NCI-H2081 (cell line): ENCODE measurements at regions not wholly inside any gene's neighbourhood (a gene's known extent, or its start where the extent isn't known, plus 50 kb on each side); places are given as distances from the start of the nearest gene placed in this dataset.
"Not testable (repeated sequence)": the region's sequence is repeated elsewhere in the genome, so short reads cannot be mapped to it uniquely, and the experiment has no call there.

Experiments used
- DNase-seq, 2 experiments: peaks; one replicate each; lab custom pipeline; 2025; lab: John Stamatoyannopoulos, UW

DNA sequence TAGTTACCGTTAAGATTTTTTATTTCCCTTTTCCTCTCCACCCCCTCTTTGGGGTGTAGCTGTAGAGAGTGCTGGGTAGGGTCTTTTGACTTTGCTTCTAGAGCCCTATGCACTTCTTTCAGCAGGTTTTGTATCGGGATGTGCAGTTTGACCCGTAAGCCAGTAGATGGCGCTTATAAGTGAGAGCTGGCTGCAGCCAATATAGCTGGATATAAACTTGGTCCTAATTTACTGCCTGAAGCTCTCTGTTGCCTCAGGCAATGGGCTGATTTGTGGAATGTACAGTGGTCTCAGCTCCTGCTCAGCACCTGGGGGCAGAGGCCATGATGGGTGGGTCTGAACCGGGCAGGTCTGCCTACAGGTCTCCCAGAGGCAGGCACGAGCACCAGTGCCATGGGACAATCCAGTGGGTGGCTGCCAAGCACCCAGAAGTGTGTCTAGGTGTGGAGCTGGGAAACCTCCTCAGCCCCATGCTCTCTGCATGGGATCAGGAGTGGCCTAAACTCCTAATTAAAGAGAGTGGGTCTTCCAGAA, 146.5 kb downstream of the SPANXN1 start:
- no peak for DNase-seq

DNA sequence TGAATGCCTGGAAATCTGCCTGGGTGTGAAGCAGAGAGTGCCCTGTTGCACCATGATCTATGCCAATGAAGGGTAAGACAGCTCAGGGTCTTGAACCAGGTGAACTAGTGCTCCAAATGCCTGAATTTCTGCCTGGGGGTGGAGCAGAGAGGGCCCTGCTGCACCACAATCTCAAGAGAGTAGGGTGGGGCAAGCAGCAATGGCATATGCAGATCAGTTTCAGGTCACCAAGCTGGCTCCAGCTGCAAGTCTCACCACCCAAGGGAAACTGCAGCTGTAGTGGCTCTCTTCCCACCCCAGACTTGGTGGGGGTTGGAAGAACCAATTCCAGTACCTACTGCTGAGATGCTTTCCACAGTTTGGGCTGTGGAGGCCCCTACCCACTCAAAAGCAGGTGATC, 147.0 kb downstream of the SPANXN1 start:
- DNase-seq = no peak

DNA sequence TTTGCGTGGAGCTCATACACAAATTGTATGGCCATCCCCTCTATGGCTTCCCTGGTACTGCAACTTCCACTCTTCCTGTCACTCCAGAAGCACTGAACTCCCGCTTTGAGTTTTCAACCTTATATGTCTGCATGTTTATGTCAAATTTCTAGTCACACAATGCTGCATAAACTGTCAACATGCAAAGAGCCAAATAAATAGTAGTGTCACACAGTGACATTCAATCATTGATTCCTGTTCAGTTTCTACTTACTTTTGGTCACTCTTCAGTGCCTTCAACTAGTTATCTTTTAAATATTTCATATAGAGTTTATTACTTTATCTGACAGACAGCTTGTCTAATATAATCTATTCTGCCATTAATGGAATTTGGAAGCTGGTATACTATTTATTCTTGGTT, 149.3 kb downstream of the SPANXN1 start:
- no peak for DNase-seq

DNA sequence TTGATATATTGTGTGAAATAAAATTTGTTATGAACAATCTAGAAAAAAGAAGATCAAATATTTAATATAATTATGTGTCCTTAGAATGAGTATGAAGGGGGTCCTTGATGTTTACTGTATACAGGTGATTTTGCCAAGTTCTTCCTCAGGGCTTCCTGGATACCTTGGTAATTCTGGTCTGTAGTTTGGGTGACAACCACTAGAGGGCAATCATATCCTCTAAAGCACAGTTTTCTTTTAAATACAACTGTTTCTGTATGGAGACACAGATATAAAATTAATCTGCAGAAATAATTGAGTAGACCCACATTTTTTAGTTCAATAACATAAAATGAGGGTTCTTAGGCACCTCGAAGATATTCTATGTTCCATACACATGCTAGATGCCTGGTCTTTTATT, 157.7 kb downstream of the SPANXN1 start:
- peak; percentile 1 to 2 for DNase-seq

DNA sequence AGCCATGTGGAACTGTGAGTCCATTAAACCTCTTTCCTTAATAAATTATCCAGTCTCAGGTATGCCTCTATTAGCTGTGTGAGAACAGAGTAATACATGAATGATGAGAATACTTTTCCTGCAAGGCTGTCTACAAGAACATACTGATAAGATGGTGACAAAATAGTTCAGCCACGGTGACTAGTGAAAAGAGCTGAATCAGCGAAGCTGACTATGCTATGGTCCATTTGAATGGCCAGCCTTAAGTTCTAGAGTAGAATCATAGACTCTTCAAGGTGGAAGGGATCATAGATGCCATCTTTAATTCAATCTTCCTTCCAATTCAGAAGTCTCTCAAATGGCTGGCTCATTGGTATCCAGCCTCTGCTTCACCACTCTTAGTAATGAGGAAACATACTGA, 163.3 kb downstream of the SPANXN1 start:
- DNase-seq = no peak

DNA sequence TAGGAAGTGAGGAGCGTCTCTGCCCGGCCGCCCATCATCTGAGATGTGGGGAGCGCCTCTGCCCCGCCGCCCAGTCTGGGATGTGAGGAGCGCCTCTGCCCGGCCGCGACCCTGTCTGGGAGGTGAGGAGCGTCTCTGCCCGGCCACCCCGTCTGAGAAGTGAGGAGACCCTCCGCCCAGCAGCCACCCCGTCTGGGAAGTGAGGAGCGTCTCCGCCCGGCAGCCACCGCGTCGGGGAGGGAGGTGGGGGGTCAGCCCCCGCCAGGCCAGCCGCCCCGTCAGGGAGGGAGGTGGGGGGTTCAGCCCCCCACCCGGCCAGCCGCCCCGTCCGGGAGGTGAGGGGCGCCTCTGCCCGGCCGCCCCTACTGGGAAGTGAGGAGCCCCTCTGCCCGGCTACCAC, 188.9 kb downstream of the SPANXN1 start:
- not testable (repeated sequence) for DNase-seq

DNA sequence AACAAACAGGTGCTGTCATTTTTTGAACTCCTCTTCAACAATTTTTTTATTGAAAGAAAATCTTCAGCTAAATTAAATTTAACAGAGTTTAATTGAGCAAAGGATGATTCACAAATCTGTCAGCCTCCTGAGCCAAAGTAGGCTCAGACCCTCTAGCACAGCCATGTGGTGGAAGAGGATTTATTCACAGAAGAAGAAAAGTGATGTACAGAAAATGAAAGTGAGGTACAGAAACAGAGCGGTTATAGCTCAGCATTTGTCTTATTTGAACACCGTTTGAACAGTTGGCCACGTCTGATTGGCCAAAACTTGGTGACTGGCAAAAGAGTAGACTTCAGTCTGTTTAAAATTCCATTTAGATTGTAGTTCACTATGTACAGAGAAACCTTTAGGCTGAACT, 217.3 kb downstream of the SPANXN1 start:
- no peak for DNase-seq

DNA sequence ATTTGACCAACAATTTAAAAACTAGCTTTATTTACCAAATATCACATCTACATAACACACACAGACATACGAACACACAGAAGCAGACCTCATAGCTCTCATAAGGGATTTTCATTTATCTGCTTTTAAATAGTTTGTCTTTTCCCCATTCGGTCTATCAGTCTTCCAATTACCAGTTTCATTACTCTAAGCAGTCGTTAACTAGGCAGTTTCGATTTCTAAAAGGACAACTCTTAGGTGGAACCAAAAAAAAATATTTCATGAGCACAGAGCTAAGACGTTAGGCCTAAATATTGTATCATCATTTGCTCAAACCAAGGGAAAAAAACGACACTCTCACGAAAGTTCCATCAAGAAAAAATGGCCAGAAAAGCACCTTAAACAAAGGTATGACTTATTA, 228.4 kb downstream of the SPANXN1 start:
- DNase-seq = no peak

DNA sequence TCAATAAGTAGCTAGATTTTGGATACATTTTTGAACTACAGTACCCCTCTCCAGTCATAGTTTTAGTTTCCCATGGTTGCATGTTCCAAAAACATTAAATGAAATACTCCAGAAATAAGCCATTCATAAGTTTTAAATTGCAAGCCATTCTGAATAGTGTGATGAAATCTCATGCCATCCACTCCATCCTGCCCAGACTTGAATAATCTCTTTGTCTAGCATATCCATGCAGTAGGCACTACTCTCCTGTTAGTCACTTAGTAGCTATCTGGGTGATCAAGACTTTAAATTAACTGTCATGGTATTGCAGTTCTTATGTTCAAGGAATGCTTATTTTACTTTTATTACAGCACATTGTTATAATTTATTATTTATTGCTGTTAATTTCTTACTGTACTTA, 237.4 kb downstream of the SPANXN1 start:
- no peak for DNase-seq

DNA sequence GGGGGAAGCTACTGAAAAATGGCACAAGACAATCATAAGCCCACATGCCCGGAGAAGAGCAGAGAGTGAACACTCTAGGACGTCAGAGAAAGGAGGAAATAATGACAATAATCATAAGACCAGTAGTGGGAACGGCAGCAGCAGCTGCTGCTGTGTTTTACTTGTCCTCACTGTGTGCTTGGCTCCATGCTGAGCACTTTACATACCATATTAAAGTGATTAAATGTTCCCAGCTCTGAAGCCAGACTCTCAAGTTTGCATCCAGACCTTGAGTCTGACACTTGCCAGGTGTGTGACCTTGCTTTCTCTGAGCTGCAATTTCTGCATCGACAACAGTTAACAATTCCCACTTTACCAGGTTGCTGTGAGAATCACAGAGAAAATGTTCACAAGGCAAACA, 255.4 kb downstream of the SPANXN1 start:
- no peak for DNase-seq

DNA sequence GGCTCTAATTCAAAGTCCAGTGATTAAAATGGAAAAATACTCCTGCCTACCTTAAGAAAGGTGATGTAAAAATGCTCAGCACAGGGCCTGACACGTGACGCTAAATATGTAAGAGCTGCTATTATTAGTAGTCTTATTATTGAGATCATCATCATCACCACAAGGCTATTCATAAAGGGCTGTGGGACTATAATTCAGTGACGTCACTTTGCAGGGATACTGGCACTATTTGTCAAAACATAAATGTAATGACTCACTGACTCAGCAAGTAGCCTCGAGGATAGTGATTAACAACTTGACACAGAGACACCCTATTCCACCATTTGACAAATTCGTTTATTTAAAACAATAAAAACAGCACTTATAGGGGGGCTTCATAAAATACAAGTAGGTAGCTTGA, 258.9 kb downstream of the SPANXN1 start:
- no peak for DNase-seq

DNA sequence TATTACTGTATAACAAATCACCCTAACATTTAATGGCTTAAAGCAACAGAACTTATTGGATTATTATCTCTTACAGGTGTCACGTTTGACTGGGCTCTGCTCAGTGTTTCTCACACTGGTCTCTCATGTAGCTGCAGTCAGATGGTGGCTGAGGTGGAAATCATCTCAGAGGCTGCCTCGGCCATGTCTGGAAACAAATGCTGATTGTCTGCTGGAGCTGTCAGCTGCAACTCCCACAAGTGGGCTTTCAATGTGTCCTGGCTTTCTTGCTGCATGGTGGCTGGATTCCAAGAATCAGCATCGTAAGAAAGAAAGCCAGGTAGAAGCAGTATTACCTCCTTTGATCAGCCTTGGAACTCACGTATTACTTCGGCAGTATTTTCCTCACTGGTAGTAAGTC, 277.6 kb downstream of the SPANXN1 start:
- no peak for DNase-seq

DNA sequence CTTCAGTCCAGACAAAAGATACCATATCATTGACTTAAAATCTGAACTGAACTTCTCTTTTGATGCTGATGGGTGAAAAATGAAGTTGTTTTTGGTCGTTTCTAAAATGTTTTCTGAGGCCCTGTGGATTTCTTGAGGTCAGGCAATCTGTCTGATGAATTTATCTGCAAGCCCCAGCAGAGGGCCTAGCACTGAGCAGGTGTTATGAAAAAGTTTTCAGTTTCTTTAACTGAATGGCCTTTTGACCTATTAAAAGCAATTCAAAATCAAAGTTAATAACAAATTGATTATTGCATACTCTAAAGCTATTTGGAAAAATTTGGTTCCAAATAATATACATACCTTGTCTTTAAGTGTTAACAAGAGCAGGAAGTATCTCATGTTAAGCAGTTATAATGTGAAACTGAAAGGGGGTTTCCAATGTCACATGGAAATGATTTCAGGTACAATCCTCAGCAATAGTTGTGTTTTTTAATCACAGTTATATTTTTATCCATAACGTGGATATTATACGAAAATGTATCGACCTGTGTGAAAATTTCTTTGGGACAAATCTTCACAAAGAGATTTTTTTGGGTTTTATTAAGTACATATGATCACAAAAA, 285.0 kb downstream of the SPANXN1 start:
- DNase-seq = no peak

DNA sequence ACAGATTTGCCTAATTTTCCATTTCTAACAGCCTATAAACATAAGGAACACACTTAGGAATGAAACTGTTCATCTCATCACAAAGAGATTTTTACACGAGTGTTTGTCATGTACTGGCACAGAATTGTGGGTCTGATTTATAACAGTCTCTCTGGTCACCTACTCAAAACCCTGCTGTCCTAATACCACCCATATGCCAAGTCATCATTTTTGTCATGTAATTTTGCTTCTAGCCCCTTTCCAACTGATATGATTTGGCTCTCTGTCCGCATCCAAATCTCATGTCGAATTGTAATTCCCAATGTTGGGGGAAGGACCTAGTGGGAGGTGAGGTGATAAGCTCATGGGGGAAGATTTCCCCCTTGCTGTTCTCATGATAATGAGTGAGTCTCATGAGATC, 284.1 kb upstream of the SLITRK2 start:
- DNase-seq = no peak

DNA sequence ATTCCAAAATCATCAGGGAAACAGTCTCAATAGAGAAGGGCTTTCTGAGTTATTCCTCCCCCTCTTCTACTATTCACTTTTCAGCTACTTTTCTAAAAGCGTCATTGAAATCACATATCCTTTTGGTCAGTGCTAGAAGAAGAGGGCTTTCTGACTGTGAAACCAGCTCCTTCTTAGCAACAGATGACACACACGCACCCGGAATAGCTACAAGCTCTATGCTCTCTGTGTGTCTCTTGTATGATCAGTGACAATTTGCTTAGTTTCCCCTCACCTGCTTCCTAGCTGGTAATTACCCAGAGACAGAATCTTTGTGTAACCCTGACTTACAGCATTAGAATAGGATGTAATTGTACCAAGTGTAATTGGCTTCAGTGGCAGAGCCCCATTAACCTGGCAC, 268.1 kb upstream of the SLITRK2 start:
- no peak for DNase-seq

DNA sequence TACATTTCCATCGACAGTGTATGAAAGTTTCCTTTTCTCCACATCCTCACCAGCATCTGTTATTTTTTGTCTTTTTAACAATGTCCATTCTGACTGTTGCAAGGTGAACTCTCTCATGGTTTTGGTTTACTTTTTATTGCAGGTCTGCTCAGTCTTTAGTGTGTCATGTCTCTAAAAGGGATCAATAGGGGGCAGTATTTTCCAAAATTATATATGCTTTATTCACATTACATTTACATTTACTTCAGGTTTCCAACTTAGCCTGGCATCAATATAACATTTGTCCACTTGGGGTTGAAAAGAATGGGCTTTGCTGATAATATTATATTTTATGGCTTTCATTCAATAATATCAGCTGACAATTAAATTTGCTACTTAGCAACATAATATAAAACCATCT, 265.0 kb upstream of the SLITRK2 start:
- no peak for DNase-seq

DNA sequence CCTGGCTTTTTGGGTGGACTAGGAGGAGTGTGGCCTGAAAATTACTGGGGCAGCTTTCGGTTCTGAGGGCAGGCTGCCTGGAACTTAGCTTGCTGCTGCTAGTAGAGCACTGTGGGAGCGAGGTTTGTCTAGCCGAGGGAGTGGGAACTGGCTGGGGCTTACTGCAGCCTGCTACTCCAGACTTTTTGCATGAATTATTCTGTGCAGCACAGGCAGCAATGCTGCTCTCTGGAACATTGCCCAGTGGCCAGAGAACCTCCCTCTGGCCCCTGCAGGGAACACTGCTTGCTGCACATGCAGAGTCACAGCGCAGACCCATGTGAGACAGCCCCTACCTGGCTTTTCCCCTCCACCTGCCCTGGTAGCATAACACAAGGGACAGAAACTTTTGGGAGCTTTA, 263.9 kb upstream of the SLITRK2 start:
- DNase-seq = no peak

DNA sequence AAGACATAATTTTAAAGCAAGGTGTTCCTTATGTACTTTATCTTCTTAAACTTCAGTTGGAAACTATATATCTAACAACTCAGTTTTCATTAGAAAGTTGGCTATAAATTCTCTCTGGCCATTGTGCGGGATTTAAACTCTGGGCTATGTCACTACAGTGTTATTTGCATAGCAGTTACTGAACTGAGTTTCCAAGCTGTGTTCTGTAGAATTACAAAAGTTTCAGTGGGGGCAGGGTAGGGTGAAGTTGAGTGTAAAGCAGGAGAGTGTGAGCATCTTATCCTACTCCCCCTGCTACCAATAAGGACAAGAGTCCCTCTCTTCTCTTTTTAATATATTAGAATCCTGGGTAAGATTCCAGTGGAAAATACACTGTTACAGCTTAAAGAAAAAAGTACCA, 254.5 kb upstream of the SLITRK2 start:
- DNase-seq = no peak

DNA sequence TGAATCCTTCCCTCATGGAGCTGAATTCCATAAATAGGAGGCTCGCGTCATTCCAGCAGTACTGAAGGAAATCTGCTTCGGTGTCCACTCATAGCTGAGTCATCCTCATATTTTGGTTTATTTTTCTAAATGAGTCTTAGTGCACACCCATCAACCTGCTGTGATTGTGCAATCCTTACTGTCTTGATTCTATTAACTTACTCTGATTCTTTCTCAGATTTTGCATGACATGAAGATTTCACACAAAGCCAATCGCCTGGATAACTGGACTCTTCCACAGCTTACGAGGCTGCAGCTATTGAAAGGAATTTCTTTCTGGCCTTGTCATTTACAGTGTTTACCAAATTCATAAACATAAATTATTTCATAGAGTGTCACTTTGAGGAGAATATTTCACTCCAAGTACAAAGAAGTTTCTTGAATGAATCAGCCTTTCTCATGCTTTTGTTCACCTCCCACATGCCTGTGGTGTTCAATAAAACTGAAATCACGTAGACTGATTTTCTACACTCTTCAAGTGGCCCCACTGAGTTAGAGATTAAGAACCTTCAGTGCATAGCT, 207.6 kb upstream of the SLITRK2 start:
- no peak for DNase-seq

DNA sequence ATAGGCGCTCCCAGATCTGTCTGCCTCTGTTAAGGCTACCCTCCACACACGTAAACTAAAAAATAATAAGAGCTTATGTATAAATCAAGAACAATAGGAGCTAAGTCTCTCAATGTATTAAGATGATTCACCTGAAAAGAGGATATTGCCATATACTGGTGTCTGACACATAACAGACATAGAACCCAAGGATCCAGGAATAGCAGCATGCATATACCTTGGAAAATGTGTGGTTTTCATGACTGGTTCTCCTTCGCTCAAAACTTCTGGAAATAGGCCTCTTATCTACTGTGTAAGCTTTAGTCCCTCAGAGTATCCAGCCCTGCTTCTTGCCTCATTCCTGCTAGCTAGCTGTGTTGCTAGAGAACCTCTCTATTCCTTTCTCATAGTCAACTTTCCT, 203.7 kb upstream of the SLITRK2 start:
- no peak for DNase-seq

DNA sequence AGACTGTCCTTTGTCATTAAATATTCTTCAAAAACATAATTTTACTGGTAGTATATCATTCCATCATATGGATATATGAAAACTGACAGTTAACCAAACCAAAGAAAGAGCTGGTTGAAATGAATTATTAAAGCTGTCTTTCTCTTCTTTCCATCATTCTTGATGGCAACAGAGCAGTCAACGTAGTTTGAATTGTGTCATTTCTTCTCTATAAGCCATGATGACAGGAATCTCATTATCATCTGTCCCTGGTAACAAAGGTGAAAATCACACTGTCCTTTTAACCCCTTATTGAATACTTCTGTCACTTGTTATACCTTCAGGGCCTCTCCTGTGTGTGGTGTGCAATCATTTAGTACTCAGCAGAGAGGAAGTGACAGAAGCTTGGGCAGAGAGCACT, 197.0 kb upstream of the SLITRK2 start:
- no peak for DNase-seq

DNA sequence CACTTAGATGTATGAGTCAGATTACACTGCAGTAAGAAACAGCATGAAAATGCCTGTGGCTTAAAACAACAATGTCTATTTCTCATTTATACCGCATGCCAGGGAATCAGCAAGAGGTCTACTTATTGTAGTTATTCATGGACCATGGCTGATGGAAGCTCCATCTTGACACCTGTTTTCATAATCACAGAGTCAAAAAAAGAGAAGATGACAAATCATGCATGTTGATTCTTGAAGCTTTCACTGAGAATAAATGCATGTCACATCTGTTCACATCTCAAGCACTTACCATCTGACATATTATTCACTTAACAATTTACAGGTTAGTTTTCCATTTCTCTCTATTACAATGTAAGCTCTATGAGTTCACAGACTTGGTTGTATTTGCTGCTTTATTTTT, 194.2 kb upstream of the SLITRK2 start:
- no peak for DNase-seq

DNA sequence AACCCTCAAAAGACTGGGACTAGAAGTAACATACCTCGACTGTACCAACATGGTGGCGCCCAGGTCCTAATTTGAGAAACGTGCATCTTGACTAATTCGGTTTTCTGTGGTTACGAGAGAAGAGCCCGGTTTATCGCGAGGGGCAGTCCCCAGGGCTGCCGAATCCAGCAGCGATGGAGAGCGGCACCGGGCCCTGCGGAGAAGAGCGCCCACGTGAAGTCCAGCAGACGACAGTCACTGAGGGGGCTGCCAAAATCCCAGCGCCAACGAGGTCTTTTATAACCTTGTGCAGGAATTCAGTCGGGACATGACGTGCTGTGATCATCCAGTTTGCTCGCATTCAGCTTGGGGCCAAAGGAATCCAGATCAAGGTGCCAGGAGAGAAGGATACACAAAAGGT, 187.5 kb upstream of the SLITRK2 start:
- DNase-seq = no peak

DNA sequence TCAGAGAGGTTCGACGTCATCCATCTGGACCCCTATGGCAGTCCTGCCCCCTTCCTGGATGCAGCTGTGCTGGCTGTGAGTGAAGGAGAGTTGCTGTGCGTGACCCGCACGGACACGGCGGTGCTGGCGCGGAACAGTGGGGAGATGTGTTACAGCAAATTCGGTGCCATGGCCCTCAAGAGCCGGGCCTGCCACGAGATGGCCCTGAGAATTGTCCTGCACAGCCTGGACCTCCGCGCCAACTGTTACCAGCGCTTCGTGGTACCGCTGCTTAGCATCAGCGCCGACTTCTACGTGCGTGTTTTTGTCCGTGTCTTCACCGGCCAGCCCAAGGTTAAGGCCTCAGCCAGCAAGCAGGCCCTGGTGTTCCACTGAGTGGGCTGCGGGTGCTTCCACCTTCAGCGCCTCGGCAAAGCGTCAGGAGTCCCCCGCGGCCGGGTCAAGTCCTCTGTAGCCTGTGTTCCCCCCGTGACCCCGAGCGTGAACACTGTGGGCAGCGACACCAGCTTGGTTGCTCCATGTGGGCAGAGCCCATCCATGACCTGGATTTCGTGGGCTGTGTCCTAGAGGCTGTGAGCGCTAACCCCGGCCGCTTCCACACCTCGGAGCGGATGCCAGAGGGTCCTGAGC, 186.7 kb upstream of the SLITRK2 start:
- no peak for DNase-seq
